ENCODE measurements at regions not wholly inside any gene's neighbourhood (a gene's known extent, or its start where the extent isn't known, plus 50 kb on each side); places are given as distances from the start of the nearest gene placed in this dataset.

DNA sequence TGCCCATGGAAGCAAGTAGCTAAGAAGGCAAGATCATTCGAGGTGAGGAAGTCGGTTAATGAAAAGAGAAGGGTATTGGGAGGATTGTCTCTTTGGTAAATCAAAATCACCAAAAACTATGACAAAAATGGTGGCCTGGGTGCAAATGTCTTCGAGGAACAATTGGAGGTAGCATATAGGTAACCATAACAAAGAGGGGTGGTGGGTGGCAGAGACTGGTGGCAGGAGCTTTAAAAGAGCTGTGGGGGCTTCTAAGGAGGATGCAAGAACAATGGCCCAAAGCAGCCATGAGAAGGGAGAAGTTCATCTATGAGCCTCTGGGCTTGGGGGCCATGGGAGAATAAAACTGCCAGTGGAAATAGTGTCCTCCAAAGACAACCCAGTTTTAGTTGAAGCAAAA, 172.2 kb upstream of the PDE1C start:
- TF ChIP-seq CTCF (conservative IDR thresholded peaks at IDR 0.05; ENCODE audit: low read length): no peak
- no peak for TF ChIP-seq EZH2phosphoT487 (IDR thresholded peaks at IDR 0.05; ENCODE audit: borderline replicate concordance)

Measured in Loucy (cell line).